ENCODE measurements at regions not wholly inside any gene's neighbourhood (a gene's known extent, or its start where the extent isn't known, plus 50 kb on each side); places are given as distances from the start of the nearest gene placed in this dataset.

DNA sequence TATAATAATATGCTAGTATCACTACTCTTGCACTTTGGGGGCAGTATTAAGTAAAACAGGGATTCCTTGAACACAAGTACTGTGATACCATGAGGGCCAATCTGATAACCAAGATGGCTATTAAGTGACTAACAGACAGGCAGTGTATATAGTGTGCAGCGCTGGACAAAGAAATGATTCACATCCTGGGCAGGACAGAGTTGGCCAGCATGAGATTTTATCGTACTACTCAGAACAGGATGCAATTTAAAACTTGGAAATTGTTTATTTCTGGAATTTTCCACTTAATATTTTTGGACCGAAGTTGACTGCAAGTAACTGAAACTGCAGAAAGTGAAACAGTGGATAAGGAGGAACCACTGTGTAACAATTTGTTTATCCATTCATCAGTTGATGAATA is 74.6 kb downstream of the DNTTIP2 start:
- TF ChIP-seq, protein P1, sequence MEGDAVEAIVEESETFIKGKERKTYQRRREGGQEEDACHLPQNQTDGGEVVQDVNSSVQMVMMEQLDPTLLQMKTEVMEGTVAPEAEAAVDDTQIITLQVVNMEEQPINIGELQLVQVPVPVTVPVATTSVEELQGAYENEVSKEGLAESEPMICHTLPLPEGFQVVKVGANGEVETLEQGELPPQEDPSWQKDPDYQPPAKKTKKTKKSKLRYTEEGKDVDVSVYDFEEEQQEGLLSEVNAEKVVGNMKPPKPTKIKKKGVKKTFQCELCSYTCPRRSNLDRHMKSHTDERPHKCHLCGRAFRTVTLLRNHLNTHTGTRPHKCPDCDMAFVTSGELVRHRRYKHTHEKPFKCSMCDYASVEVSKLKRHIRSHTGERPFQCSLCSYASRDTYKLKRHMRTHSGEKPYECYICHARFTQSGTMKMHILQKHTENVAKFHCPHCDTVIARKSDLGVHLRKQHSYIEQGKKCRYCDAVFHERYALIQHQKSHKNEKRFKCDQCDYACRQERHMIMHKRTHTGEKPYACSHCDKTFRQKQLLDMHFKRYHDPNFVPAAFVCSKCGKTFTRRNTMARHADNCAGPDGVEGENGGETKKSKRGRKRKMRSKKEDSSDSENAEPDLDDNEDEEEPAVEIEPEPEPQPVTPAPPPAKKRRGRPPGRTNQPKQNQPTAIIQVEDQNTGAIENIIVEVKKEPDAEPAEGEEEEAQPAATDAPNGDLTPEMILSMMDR (IDR thresholded peaks at IDR 0.05; ENCODE audit: poor library complexity) = no peak
- no peak for TF ChIP-seq EZH2 (IDR thresholded peaks at IDR 0.05; ENCODE audit: borderline replicate concordance)
- no peak for TF ChIP-seq EZH2phosphoT487 (IDR thresholded peaks at IDR 0.05; ENCODE audit: low read depth, severe bottlenecking, unreplicated experiment)

All from hepatocyte (in vitro differentiated cells).